Fibroblast of villous mesenchyme (primary cell): ENCODE measurements at regions not wholly inside any gene's neighbourhood (a gene's known extent, or its start where the extent isn't known, plus 50 kb on each side); places are given as distances from the start of the nearest gene placed in this dataset.

Experiments used
- DNase-seq: peaks from one replicate; pipeline ENCODE4 v3.0.0-alpha.2; 2010; ENCODE audit warnings: low read depth
- H3K4me3 ChIP-seq: 2 replicates; pipeline ENCODE4 v1.5.1; 2011; ENCODE audit warnings: low read depth, mild to moderate bottlenecking, low read length
- CTCF ChIP-seq: IDR thresholded peaks from 2 replicates; pipeline ENCODE4 v1.5.1; 2012; ENCODE audit warnings: low read depth, mild to moderate bottlenecking, low read length; ENCODE audit not compliant: insufficient read depth

DNA sequence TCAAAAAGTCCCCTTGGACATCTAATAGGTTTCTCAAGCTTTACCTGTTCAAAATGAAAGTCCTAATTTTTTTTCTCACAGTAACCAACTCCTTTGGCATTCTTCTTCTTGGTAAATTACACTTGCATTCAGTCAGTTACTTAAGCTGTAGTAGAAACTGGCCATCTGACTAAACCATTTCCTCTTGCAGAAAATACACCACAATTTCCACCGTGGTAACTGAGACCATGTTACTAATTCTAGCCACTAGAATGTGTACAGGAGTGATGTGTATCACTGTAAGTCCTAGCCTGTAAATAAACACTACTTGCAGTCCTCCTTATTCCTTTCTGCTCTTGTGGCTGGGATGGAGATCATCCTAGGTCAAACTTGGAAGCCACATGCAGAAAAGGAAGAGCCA lies 965.4 kb upstream of the TMPRSS15 start:
- no peak for DNase-seq
- H3K4me3 ChIP-seq, result no peak overlapping the region
- no peak for TF ChIP-seq CTCF

GRCh38 chr21:19392390-19392789 lies 988.8 kb upstream of the TMPRSS15 start:
- no peak for TF ChIP-seq CTCF
- no peak for DNase-seq

DNA sequence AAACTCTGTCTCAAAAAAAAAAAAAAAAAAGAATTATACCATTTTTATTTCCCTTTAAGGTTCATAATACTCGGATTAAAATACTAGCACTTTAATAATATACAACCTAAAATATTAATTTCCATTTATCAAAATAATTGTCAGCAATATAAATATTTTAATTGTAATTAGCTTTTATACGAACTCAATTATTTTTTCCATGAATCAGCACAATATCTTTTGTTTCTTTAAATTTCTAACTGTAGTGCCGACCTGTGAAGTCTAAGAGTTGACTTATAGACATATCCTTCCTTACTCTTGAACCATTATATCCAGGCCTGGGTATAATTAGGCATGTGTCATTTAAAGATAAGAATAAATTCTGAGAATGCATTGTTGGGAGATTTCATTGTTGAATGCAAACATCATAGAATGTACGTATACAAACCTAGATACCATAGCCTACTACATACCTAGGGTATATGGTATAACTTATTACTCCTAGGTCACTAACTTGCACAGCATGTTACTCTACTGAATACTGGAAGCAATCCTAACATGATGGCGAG lies 996.7 kb upstream of the TMPRSS15 start:
- DNase-seq, result no peak
- TF ChIP-seq CTCF, result no peak
- H3K4me3 ChIP-seq, result no peak overlapping the region

More at GRCh38 chr21:19392390-19392789, 988.8 kb upstream of the TMPRSS15 start:
- no peak overlapping the region for H3K4me3 ChIP-seq

DNA sequence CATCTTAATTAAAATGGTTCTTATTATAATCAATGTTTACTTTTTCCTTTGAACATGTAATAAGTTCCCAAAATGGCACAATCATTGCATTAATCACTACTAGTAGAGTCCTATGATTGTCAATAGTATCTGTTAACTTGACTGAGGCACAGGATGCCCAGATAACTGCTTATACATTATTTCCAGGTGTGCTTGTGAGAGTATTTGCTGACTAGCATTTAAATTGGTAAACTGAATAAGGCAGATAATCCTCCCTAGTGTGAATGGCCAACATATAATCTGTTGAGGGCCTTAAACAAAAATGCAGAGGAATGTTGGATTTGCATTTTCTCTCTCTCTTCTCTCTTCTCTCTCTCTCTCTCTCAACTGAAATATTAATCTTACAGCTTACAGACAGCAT lies 999.3 kb upstream of the TMPRSS15 start:
- TF ChIP-seq CTCF, result no peak
- DNase-seq, result no peak
- no peak overlapping the region for H3K4me3 ChIP-seq

- DNase-seq, result no peak
- no peak overlapping the region for H3K4me3 ChIP-seq
- no peak for TF ChIP-seq CTCF
Observed at GRCh38 chr21:19405326-19405725, 1001.7 kb upstream of the TMPRSS15 start.

DNA sequence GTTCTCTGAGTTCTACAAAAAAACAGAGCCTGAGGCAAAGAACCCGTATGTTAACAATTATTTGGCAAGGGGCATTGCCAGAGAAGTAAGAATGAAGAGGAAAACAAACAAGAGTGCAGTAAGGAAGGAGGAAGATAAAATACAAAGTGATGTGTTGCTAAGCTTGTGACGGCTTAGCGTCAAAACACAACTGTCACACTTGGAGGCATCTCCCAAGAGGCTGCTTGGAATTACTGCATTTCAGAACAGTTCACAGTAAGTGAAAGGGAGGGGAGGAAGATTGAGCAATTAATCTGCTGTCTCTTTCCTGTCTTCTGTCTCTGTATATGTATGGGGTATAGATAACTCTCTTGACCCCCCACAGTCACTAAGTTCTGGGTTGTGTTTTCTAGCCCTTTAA lies 1017.0 kb upstream of the TMPRSS15 start:
- H3K4me3 ChIP-seq, result no peak overlapping the region
- no peak for DNase-seq
- no peak for TF ChIP-seq CTCF

DNA sequence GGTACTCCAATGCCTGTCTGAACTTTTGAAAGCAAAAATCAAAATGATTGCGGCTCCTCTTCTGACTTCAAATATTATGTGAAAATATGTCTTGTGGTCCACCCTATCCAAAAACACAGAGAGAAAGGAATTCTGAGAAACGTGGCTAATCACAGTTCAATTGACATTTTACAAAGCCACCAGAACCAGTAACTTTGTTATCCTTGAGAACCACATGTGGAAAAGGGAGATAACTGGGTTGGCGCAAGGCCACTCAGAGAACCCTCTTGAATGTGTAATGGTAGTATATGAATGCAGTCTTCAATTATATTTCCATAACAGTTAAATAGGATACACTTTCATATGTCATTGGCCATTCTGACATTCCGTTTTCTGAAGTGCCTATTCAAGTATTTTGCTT lies 1030.0 kb upstream of the TMPRSS15 start:
- TF ChIP-seq CTCF, result no peak
- no peak for DNase-seq
- H3K4me3 ChIP-seq, result no peak overlapping the region
